ENCODE measurements at regions not wholly inside any gene's neighbourhood (a gene's known extent, or its start where the extent isn't known, plus 50 kb on each side); places are given as distances from the start of the nearest gene placed in this dataset.

- BruUV-seq (replicated peaks), result no TSS peak
- H3K27ac Mint-ChIP-seq (ENCODE audit: unreplicated experiment), result no peak overlapping the region
- CTCF ChIA-PET, result no interaction called here
- intact Hi-C loops (cut with micrococcal nuclease; ENCODE audit: unreplicated experiment), result no loop called here
- H3K9me3 ChIP-seq, result peaks cover 12% of the 10 kb centered on the region; the same call in 1 of the 2 replicates
- no peaks in the 10 kb centered on the region for H3K27me3 Mint-ChIP-seq (ENCODE audit: insufficient read depth, unreplicated experiment)
- H3K36me3 ChIP-seq (ENCODE audit: control insufficient read depth, insufficient read depth, low read length), result no peaks in the 10 kb centered on the region
- peaks cover 15% of the 10 kb centered on the region for H3K9me3 Mint-ChIP-seq (ENCODE audit: unreplicated experiment)
- no peaks in the 10 kb centered on the region for H3K27me3 ChIP-seq (replicated peaks; ENCODE audit: control insufficient read depth, insufficient read depth, low read length)
- no peak for TF ChIP-seq CTCF (IDR thresholded peaks at IDR 0.05; ENCODE audit: insufficient read depth in 1 of 2, low read depth in 1 of 2, low read length in 1 of 2, severe bottlenecking in 1 of 2, unreplicated experiment in 1 of 2)
- POLR2A ChIA-PET, result no interaction called here
- no peaks in the 10 kb centered on the region for H3K36me3 Mint-ChIP-seq (ENCODE audit: insufficient read depth, unreplicated experiment)
- H3K4me3 ChIP-seq (ENCODE audit: low read depth, low read length), result no peak overlapping the region
- H3K4me1 ChIP-seq, result peaks cover 15% of the 10 kb centered on the region
- no peak overlapping the region for H3K4me3 Mint-ChIP-seq (ENCODE audit: unreplicated experiment)
- H3K4me1 Mint-ChIP-seq (ENCODE audit: low read depth, unreplicated experiment), result no peaks in the 10 kb centered on the region
- DNase-seq, result no peak
Observed at GRCh38 chr1:172907834-172908326, 142.9 kb downstream of the TNFSF18 start.

GRCh38 chr1:172909606-172910326, 141.0 kb downstream of the TNFSF18 start:
- Histone ChIP-seq H3K36me3 (ENCODE audit: control insufficient read depth, insufficient read depth, low read length) (no peaks in the 10 kb centered on the region), H3K9me3 (peaks cover 12% of the 10 kb centered on the region; the same call in 1 of the 2 replicates), H3K4me3 (ENCODE audit: low read depth, low read length) (no peak overlapping the region), H3K27me3 (replicated peaks; ENCODE audit: control insufficient read depth, insufficient read depth, low read length) (no peaks in the 10 kb centered on the region), H3K4me1 (peaks cover 5% of the 10 kb centered on the region; the same call in 1 of the 2 replicates)
- intact Hi-C loops (cut with micrococcal nuclease; ENCODE audit: unreplicated experiment), result no loop called here
- no peak for TF ChIP-seq CTCF (IDR thresholded peaks at IDR 0.05; ENCODE audit: insufficient read depth in 1 of 2, low read depth in 1 of 2, low read length in 1 of 2, severe bottlenecking in 1 of 2, unreplicated experiment in 1 of 2)
- Mint-ChIP-seq H3K4me1 (ENCODE audit: low read depth, unreplicated experiment) (no peaks in the 10 kb centered on the region), H3K36me3 (ENCODE audit: insufficient read depth, unreplicated experiment) (no peaks in the 10 kb centered on the region), H3K9me3 (ENCODE audit: unreplicated experiment) (peaks cover 26% of the 10 kb centered on the region), H3K27me3 (ENCODE audit: insufficient read depth, unreplicated experiment) (no peaks in the 10 kb centered on the region), H3K27ac (ENCODE audit: unreplicated experiment) (no peak overlapping the region), H3K4me3 (ENCODE audit: unreplicated experiment) (no peak overlapping the region)
- DNase-seq, result no peak
- BruUV-seq (replicated peaks), result no TSS peak
- ChIA-PET CTCF (no interaction called here), POLR2A (no interaction called here)

- Histone ChIP-seq H3K9me3 (peaks cover 8% of the 10 kb centered on the region; the same call in 1 of the 2 replicates), H3K36me3 (ENCODE audit: control insufficient read depth, insufficient read depth, low read length) (no peaks in the 10 kb centered on the region), H3K4me3 (ENCODE audit: low read depth, low read length) (no peak overlapping the region), H3K4me1 (no peaks in the 10 kb centered on the region), H3K27me3 (replicated peaks; ENCODE audit: control insufficient read depth, insufficient read depth, low read length) (no peaks in the 10 kb centered on the region)
- no peak for TF ChIP-seq CTCF (IDR thresholded peaks at IDR 0.05; ENCODE audit: insufficient read depth in 1 of 2, low read depth in 1 of 2, low read length in 1 of 2, severe bottlenecking in 1 of 2, unreplicated experiment in 1 of 2)
- BruUV-seq (replicated peaks), result no TSS peak
- Mint-ChIP-seq H3K4me3 (ENCODE audit: unreplicated experiment) (no peak overlapping the region), H3K9me3 (ENCODE audit: unreplicated experiment) (peaks cover 29% of the 10 kb centered on the region), H3K4me1 (ENCODE audit: low read depth, unreplicated experiment) (no peaks in the 10 kb centered on the region), H3K36me3 (ENCODE audit: insufficient read depth, unreplicated experiment) (no peaks in the 10 kb centered on the region), H3K27ac (ENCODE audit: unreplicated experiment) (no peak overlapping the region), H3K27me3 (ENCODE audit: insufficient read depth, unreplicated experiment) (no peaks in the 10 kb centered on the region)
- ChIA-PET POLR2A (no interaction called here), CTCF (no interaction called here)
- intact Hi-C loops (cut with micrococcal nuclease; ENCODE audit: unreplicated experiment), result no loop called here
- DNase-seq, result no peak
Observed at GRCh38 chr1:172912765-172913260, 137.9 kb downstream of the TNFSF18 start.

Data from Caco-2 (cell line).